SK-N-SH treated with all-trans-retinoic acid at 6 μM for 48 hours (cell line): ENCODE measurements at regions not wholly inside any gene's neighbourhood (a gene's known extent, or its start where the extent isn't known, plus 50 kb on each side); places are given as distances from the start of the nearest gene placed in this dataset.

ENCODE experiments used
- BACH2 ChIP-seq: fragments of 250-450 bp; sonication (Bioruptor Pico); IDR thresholded peaks from 2 replicates; pipeline ENCODE4 v1.9.0; 2021; ENCODE audit warnings: mild to moderate bottlenecking, borderline replicate concordance
- ISL1 ChIP-seq: fragments of 250-450 bp; sonication (Bioruptor Pico); IDR thresholded peaks from 2 replicates; pipeline ENCODE4 v2.1.2; 2022; ENCODE audit warnings: mild to moderate bottlenecking, moderate library complexity
- PATZ1 ChIP-seq: fragments of 250-450 bp; sonication (Bioruptor Pico); IDR thresholded peaks from 2 replicates; pipeline ENCODE4 v1.8.0; 2020; ENCODE audit warnings: mild to moderate bottlenecking, moderate library complexity, borderline replicate concordance
- RARB ChIP-seq: fragments of 250-450 bp; sonication (Bioruptor Pico); IDR thresholded peaks from 2 replicates; pipeline ENCODE4 v1.8.0; 2021; ENCODE audit warnings: mild to moderate bottlenecking, moderate library complexity
- SNAI2 ChIP-seq: fragments of 250-450 bp; sonication (Bioruptor Pico); IDR thresholded peaks from 2 replicates; pipeline ENCODE4 v1.5.0; 2020; ENCODE audit warnings: mild to moderate bottlenecking, moderate library complexity
- ZFP3 ChIP-seq: fragments of 250-450 bp; sonication (Bioruptor Pico); IDR thresholded peaks from 2 replicates; pipeline ENCODE4 v1.5.0; 2020; ENCODE audit warnings: mild to moderate bottlenecking, moderate library complexity

- TF ChIP-seq RARB (CRISPR knock-in tag) (no peak), PATZ1 (no peak), BACH2 (CRISPR knock-in tag) (no peak), SNAI2 (CRISPR knock-in tag) (no peak), ISL1 (CRISPR knock-in tag) (no peak), ZFP3 (no peak)
Measured at GRCh38 chr6:146923205-146923833, 280.9 kb upstream of the STXBP5 start.
